HG03354 (cell line): ENCODE measurements at regions not wholly inside any gene's neighbourhood (a gene's known extent, or its start where the extent isn't known, plus 50 kb on each side); places are given as distances from the start of the nearest gene placed in this dataset.
"Not testable (repeated sequence)": the region's sequence is repeated elsewhere in the genome, so short reads cannot be mapped to it uniquely, and the experiment has no call there.

Experiments
- ATAC-seq: cut with Tn5 transposase; IDR thresholded peaks from one replicate; pipeline ENCODE4 v1.9.1; 2021; ENCODE audit warnings: mild to moderate bottlenecking; ENCODE audit not compliant: unreplicated experiment, poor library complexity, severe bottlenecking

- ATAC-seq = no peak
Measured at GRCh38 chr5:35561396-35561795, 56.3 kb upstream of the SPEF2 start.

DNA sequence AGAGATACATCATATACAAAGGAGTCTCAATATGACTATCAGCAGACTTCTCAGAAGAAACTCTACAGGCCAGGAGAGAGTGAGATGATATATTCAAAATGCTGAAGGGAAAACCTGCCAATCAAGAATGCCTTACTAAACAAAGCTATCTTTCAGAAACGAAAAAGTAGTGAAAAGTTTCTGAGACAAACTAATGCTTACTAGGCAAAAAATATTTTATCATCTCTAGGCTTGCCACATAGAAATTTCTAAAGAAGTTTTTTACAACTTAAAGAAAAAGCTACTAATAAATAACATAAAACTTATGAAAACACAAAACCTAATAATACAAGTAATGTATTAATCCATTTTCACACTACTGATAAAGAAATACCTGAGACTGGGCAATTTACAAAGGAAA lies 59.9 kb upstream of the SPEF2 start:
- no peak for ATAC-seq

GRCh38 chr5:35557199-35557598 lies 60.5 kb upstream of the SPEF2 start:
- ATAC-seq = no peak

- ATAC-seq = no peak
Measured at GRCh38 chr5:35554016-35554415, 63.6 kb upstream of the SPEF2 start.

- no peak for ATAC-seq
Measured at GRCh38 chr5:35545190-35545589, 72.5 kb upstream of the SPEF2 start.

- no peak for ATAC-seq
Measured at GRCh38 chr5:35543408-35543807, 74.3 kb upstream of the SPEF2 start.

GRCh38 chr5:35540002-35540401 lies 77.7 kb upstream of the SPEF2 start:
- ATAC-seq = no peak

DNA sequence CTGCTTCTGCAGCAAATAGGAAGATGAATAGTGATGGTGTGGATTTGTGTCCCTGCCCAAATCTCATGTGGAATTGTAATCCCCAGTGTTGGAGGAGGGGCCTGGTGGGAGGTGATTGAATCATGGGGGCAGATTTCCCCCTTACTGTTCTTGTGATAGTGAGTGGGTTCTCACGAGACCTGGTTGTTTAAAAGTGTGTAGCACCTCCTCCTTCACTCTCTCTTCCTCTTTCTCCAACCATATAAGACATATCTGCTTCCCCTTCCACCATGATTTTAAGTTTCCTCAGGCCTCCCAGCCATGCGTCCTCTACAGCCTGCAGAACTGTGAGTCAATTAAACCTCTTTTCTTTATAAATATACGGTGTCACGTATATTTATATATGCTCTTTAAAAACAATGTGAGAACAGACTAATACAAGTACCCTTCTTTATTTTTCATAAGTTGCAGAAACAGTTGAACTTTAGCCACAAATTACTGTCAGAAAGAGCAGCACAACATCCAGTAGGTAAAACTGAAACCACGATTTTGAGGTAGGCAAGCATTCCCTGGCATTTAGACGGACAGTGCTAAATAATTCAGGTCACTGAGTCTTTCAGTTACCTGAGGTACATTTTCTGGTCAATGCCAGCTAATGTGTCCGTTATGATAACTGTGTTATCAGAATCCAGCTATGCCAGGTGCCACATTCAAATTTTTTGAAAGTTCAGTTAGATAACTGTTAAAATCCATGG lies 79.3 kb upstream of the SPEF2 start:
- no peak for ATAC-seq

DNA sequence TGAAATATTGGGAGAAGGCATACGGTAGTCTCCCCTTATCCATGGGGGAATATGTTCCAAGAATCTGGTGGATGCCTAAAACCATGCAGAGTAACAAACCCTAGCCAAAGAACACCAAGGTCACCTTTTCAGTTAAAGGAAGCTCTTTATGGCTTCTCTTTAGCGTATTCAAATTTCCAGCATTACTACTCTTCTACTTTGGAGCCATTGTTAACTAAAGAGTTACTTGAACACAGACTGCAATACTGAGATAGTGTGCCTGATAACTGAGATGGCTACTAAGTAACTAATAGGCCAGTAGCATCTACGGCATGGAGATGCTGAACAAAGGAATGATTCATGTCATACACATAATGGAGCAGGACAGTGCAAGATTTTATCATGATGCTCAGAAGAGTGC lies 84.5 kb upstream of the SPEF2 start:
- no peak for ATAC-seq

DNA sequence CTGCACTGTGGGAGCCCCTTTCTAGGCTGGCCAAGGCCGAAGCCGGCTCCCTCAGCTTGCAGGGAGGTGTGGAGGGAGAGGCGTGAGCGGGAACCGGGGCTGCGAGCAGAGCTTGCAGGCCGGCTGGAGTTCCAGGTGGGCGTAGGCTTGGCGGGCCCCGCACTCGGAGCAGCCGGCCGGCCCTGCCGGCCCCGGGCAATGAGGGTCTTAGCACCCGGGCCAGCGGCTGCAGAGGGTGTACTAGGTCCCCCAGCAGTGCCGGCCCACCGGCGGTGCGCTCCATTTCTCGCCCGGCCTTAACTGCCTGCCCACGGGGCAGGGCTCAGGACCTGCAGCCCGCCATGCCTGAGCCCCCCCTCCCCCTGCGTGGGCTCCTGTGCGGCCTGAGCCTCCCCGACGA lies 86.1 kb upstream of the SPEF2 start:
- not testable (repeated sequence) for ATAC-seq

- ATAC-seq = peak; percentile 100
Measured at GRCh38 chr5:35518104-35518503, 99.6 kb upstream of the SPEF2 start.

- no peak for ATAC-seq
Measured at GRCh38 chr5:35516271-35516670, 101.4 kb upstream of the SPEF2 start.

GRCh38 chr5:35513612-35514011 lies 104.1 kb upstream of the SPEF2 start:
- no peak for ATAC-seq

DNA sequence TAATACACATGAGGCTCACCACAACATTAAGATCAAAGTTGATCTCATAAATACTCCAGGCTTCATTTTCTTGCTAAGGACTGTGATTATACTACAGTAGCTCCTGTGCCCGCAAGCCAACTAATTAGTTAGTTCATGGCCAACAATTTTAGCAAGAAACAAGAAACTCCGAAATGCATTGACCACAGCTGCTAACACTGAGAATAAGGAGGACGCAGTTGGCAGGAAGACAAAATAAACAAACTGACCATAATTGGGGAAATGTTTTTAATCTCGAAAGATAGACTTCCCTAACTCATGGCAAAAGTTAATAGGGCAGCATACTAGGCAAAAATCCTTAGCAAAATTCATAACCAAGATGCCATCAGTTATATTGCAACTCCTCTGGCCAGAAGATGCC lies 115.5 kb upstream of the SPEF2 start:
- ATAC-seq = no peak

DNA sequence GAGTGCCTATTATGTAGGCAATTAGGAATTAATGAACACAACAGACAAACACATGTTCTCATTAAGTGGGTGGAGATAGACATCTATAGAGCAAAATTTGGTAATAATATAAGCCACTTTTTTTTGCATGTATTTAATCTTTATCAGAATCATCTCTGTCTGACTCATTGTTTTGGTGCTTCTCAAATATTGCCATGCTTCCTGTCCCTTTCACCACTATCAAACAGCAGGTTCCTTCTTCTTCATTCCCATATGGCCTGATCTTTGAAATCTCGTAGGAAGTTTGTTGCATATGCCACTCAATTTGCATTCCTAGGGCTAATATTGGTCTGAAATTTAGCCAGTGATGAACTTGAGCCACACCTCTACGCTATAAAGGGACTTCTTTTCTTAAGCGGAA lies 128.9 kb upstream of the SPEF2 start:
- ATAC-seq = no peak

GRCh38 chr5:35488055-35488454 lies 129.6 kb upstream of the SPEF2 start:
- no peak for ATAC-seq

DNA sequence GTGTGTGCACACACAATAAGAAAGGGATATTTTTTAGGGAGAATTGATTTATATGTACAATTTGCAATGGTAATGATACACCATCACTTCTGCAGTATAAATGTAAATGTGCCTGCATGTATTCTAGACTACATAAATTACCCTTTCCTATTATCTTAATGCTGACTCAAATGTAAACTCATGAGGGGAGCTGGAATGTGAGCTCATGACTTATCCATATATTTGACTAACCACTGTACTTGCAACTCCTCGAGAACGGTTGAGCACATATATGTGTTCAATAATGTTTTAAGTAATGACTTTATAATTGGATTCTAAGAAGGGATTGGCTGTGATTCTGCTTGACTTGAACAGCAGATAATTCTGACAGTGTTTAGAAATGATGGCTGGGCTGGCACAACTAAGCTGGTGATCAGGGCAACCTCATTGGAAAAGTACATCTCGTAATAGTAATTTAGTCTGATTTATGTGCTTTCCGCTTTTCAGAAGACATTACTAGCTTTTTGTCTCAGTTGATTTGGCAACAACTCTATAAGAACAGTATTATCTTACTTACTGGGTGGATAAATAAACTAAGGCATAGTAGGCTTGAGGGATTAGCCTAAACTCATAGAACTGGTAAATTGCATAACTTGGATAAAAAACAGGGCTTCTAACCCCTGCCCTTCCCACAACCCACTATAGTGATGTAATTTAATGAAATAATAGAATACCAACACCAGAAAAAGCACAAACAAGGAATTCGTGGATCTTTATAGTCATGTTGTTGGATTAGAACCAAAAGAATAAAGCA lies 130.2 kb upstream of the SPEF2 start:
- ATAC-seq = no peak

DNA sequence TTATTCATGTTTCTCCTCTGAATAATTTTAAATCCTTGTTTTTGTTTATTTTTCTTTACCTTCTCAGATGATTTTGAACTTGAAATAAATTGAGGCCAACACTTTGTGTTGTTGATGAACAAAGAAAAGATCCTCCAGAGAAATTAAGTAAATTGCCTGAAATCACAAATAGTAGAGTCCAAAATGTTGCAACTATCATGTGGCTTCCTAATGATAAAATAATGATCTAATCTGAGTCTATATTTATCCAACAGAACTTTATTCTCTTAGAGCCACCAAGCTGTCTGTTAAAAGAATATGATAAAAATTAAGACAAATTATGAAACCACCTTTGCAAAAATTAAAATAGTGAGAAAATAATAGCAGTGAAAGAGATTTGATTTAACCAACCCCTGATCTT lies 132.2 kb upstream of the SPEF2 start:
- no peak for ATAC-seq

- peak; percentile 56 for ATAC-seq
Measured at GRCh38 chr5:35484241-35484640, 133.4 kb upstream of the SPEF2 start.

DNA sequence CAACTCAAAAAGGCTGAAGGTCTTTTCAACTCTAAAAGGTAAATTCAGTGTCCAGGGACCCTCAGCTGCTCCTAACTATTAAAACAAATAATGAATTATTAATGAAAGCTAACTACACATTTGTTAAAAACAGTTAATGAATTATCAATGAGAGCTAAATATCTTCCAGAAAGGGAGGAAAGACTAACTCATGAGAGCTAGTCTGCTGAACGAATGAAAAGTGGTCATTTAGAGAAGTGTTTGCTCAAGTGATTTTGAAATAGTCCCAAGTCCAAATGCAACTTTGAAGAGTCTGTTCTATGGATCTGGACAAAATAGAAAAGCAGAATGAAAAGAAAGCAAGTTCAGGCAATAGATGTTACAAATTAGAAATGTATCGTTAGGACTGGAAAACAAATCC lies 133.9 kb upstream of the SPEF2 start:
- ATAC-seq = peak; percentile 51

DNA sequence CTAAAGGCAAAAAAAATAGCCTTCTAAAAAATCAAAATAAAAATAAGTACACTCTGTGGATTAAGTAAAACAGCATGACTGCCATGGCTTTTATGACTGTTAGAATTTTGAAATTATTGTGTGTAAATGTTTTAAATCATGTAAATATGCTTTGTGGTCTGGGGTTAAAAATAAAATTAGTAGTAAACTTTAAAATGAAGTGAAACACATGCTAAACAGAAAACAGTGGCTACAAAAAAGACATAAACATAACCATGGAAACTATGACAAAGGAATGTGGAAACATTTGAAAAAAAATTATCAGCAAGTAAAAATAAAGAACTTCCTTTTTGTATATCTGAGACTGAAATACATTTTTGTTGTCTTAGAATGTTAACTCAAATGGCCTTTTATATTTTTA lies 134.5 kb upstream of the SPEF2 start:
- ATAC-seq = peak; percentile 39
